ENCODE measurements at regions not wholly inside any gene's neighbourhood (a gene's known extent, or its start where the extent isn't known, plus 50 kb on each side); places are given as distances from the start of the nearest gene placed in this dataset.

- H3K9me3 Mint-ChIP-seq: no peaks in the 10 kb centered on the region
- H3K27me3 Mint-ChIP-seq (ENCODE audit: insufficient read depth, low read depth, poor library complexity): peaks cover 5% of the 10 kb centered on the region
- no peaks in the 10 kb centered on the region for H3K9me2 ChIP-seq (ENCODE audit: insufficient read depth)
- H3K4me2 ChIP-seq: no peak overlapping the region
- H3K27ac ChIP-seq (ENCODE audit: low read depth): no peak overlapping the region
- no peaks in the 10 kb centered on the region for H3K36me3 ChIP-seq (ENCODE audit: insufficient read depth)
- no peak overlapping the region for H2AFZ ChIP-seq
- H3K4me1 Mint-ChIP-seq: peaks cover 10% of the 10 kb centered on the region
- no peaks in the 10 kb centered on the region for H3K79me2 ChIP-seq (replicated peaks; ENCODE audit: insufficient read depth)
- ATAC-seq: peak; percentile 81
- H3K4me3 ChIP-seq: no peak overlapping the region
- H3F3A ChIP-seq (replicated peaks; ENCODE audit: low read depth): no peaks in the 10 kb centered on the region
- H3K4me1 ChIP-seq (ENCODE audit: insufficient read depth): 0 out of 2 replicates have a peak, but pooled peaks cover 11% of the 10 kb centered on the region
- H3K4me3 Mint-ChIP-seq: no peak overlapping the region
- peak; percentile 57 for DNase-seq (ENCODE audit: low spot score)
- no peaks in the 10 kb centered on the region for H4K20me1 ChIP-seq (replicated peaks; ENCODE audit: insufficient read depth)
- no peak overlapping the region for H3K27ac Mint-ChIP-seq
- no peak for TF ChIP-seq REST (IDR thresholded peaks at IDR 0.05; ENCODE audit: unreplicated experiment)
- TF ChIP-seq, protein P1, sequence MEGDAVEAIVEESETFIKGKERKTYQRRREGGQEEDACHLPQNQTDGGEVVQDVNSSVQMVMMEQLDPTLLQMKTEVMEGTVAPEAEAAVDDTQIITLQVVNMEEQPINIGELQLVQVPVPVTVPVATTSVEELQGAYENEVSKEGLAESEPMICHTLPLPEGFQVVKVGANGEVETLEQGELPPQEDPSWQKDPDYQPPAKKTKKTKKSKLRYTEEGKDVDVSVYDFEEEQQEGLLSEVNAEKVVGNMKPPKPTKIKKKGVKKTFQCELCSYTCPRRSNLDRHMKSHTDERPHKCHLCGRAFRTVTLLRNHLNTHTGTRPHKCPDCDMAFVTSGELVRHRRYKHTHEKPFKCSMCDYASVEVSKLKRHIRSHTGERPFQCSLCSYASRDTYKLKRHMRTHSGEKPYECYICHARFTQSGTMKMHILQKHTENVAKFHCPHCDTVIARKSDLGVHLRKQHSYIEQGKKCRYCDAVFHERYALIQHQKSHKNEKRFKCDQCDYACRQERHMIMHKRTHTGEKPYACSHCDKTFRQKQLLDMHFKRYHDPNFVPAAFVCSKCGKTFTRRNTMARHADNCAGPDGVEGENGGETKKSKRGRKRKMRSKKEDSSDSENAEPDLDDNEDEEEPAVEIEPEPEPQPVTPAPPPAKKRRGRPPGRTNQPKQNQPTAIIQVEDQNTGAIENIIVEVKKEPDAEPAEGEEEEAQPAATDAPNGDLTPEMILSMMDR (conservative IDR thresholded peaks at IDR 0.05; ENCODE audit: low read depth in 2 of 2): peak; percentile 58 to 63
- no peaks in the 10 kb centered on the region for H3K36me3 Mint-ChIP-seq (ENCODE audit: low read depth)
- no peaks in the 10 kb centered on the region for H3K27me3 ChIP-seq (ENCODE audit: insufficient read depth)
Observed at GRCh38 chr5:135729321-135729786, 105.1 kb upstream of the SLC25A48 start.

GRCh38 chr5:135724617-135725016, 109.8 kb upstream of the SLC25A48 start:
- Histone ChIP-seq H3F3A (replicated peaks; ENCODE audit: low read depth) (no peaks in the 10 kb centered on the region), H3K27me3 (ENCODE audit: insufficient read depth) (no peaks in the 10 kb centered on the region), H3K4me3 (no peak overlapping the region), H4K20me1 (replicated peaks; ENCODE audit: insufficient read depth) (no peaks in the 10 kb centered on the region), H3K79me2 (replicated peaks; ENCODE audit: insufficient read depth) (no peaks in the 10 kb centered on the region), H2AFZ (no peak overlapping the region), H3K4me2 (no peak overlapping the region), H3K36me3 (ENCODE audit: insufficient read depth) (no peaks in the 10 kb centered on the region), H3K27ac (ENCODE audit: low read depth) (no peak overlapping the region), H3K4me1 (ENCODE audit: insufficient read depth) (peaks cover 12% of the 10 kb centered on the region), H3K9me2 (ENCODE audit: insufficient read depth) (no peaks in the 10 kb centered on the region)
- H3K27me3 Mint-ChIP-seq (ENCODE audit: insufficient read depth, low read depth, poor library complexity): peaks cover 10% of the 10 kb centered on the region
- no peaks in the 10 kb centered on the region for H3K9me3 Mint-ChIP-seq
- H3K4me3 Mint-ChIP-seq: no peak overlapping the region
- H3K36me3 Mint-ChIP-seq (ENCODE audit: low read depth): no peaks in the 10 kb centered on the region
- ATAC-seq (no peak), DNase-seq (ENCODE audit: low spot score) (no peak)
- H3K27ac Mint-ChIP-seq: no peak overlapping the region
- H3K4me1 Mint-ChIP-seq: peaks cover 18% of the 10 kb centered on the region
- TF ChIP-seq POLR2AphosphoS5 (IDR thresholded peaks at IDR 0.05; ENCODE audit: low read depth) (no peak), JUNB (IDR thresholded peaks at IDR 0.05; ENCODE audit: unreplicated experiment) (no peak), REST (IDR thresholded peaks at IDR 0.05; ENCODE audit: unreplicated experiment) (no peak), ETS1 (IDR thresholded peaks at IDR 0.05) (no peak), CREB1 (CRISPR knock-in tag; IDR thresholded peaks at IDR 0.05; ENCODE audit: low read depth) (no peak), STAT1 (IDR thresholded peaks at IDR 0.05; ENCODE audit: unreplicated experiment) (no peak), ZNF114 (CRISPR knock-in tag; IDR thresholded peaks at IDR 0.05) (no peak), ZNF331 (CRISPR knock-in tag; IDR thresholded peaks at IDR 0.05; ENCODE audit: low read depth) (no peak), NANOG (IDR thresholded peaks at IDR 0.05; ENCODE audit: borderline replicate concordance) (no peak), EZH2 (IDR thresholded peaks at IDR 0.05; ENCODE audit: low read depth, unreplicated experiment) (no peak), EZH2phosphoT487 (IDR thresholded peaks at IDR 0.05; ENCODE audit: unreplicated experiment) (no peak)
- TF ChIP-seq, protein P1 (conservative IDR thresholded peaks at IDR 0.05; ENCODE audit: low read depth in 2 of 2): no peak
